HepG2 (cell line): ENCODE measurements at regions not wholly inside any gene's neighbourhood (a gene's known extent, or its start where the extent isn't known, plus 50 kb on each side); places are given as distances from the start of the nearest gene placed in this dataset.

Source experiments
- ATAC-seq: fragments of 200-7000 bp; cut with Tn5 transposase; 3 replicates; pipeline ENCODE4 v1.9.1; 2020; ENCODE audit warnings: mild to moderate bottlenecking, moderate library complexity
- BruUV-seq: library from RNA; stranded (reverse); fragments of 400-500 nt; replicated peaks from 2 replicates; lab custom pipeline; 2021; lab: Mats Ljungman, UMichigan
- CTCF ChIA-PET: fragments of 300-600 bp; formaldehyde crosslinking; extraction: SDS; loops from one replicate; lab custom pipeline; 2021; ENCODE audit warnings: low total read pairs, inconsistent platforms, low intra/inter-chr PET ratio; lab: Yijun Ruan, JAX
- POLR2A ChIA-PET: fragments of 350-600 bp; sonication (Branson Sonifier 250); formaldehyde crosslinking; loops from one replicate; lab custom pipeline; 2020; ENCODE audit warnings: antibody characterized with exemption, inconsistent platforms; lab: Yijun Ruan, JAX
- DNase-seq: peaks from one replicate; pipeline ENCODE4 v3.0.0-alpha.2; 2015; ENCODE audit warnings: low spot score
- FAIRE-seq: peaks from 3 replicates; lab custom pipeline; 2011; peaks lifted over from hg19 to GRCh38; lab: Jason Lieb, UNC
- H2AFZ ChIP-seq: one replicate; pipeline ENCODE4 v1.6.1; 2011; ENCODE audit warnings: low read length, inconsistent platforms
- H3K27ac ChIP-seq: fragments of 300-600 bp; 3 replicates; pipeline ENCODE4 v1.8.0; 2011; ENCODE audit warnings: mixed run types, mild to moderate bottlenecking, mixed read lengths, low read length, inconsistent platforms; ENCODE audit not compliant: insufficient read depth; ENCODE audit errors: extremely low read length
- H3K27me3 ChIP-seq, 2 experiments: fragments of 200-600 bp in 1 of 2; 2 replicates in 1 of 2; 3 replicates in 1 of 2; pipeline versions ENCODE4 v1.6.0 to v1.8.0; 2011; ENCODE audit warnings: low read length in 2 of 2, mild to moderate bottlenecking in 2 of 2, moderate library complexity in 2 of 2, inconsistent platforms in 1 of 2; ENCODE audit not compliant: insufficient read depth in 2 of 2, control insufficient read depth in 1 of 2
- H3K36me3 ChIP-seq, 2 experiments: fragments of 200-600 bp in 1 of 2; replicated peaks in 1 of 2; 2 replicates in 1 of 2; 3 replicates in 1 of 2; pipeline versions ENCODE4 v1.5.1 to v1.8.0; 2011; ENCODE audit warnings: low read length in 2 of 2, inconsistent platforms in 1 of 2; ENCODE audit not compliant: insufficient read depth in 2 of 2, control insufficient read depth in 1 of 2
- H3K4me1 ChIP-seq: 2 replicates; pipeline ENCODE4 v1.5.1; 2012; ENCODE audit warnings: low read length, inconsistent platforms; ENCODE audit not compliant: insufficient read depth
- H3K4me2 ChIP-seq: 2 replicates; pipeline ENCODE4 v1.6.0; 2011; ENCODE audit warnings: low read depth, low read length, inconsistent platforms
- H3K4me3 ChIP-seq, 3 experiments: fragments of 200-600 bp in 1 of 3; sonication (generic), shearing (Covaris generic) in 1 of 3; replicated peaks in 1 of 3; 2 replicates each; pipeline ENCODE4 v1.5.1; 2011 to 2016; ENCODE audit warnings: low read length in 3 of 3, inconsistent platforms in 2 of 3, low read depth in 2 of 3, mild to moderate bottlenecking in 2 of 3, control low read depth in 1 of 3, mixed read lengths in 1 of 3; ENCODE audit not compliant: insufficient read depth in 1 of 3
- H3K79me2 ChIP-seq: one replicate; pipeline ENCODE4 v1.6.1; 2011; ENCODE audit warnings: low read length, inconsistent platforms; ENCODE audit not compliant: insufficient read depth
- H3K9ac ChIP-seq: 2 replicates; pipeline ENCODE4 v1.6.0; 2011; ENCODE audit warnings: mild to moderate bottlenecking, low read depth, low read length, inconsistent platforms; ENCODE audit not compliant: insufficient read depth
- H3K9me3 ChIP-seq: 2 replicates; pipeline ENCODE4 v1.5.1; 2012; ENCODE audit warnings: mild to moderate bottlenecking, low read length
- H4K20me1 ChIP-seq: 2 replicates; pipeline ENCODE4 v1.6.0; 2011; ENCODE audit warnings: inconsistent platforms, mild to moderate bottlenecking, low read length, moderate library complexity; ENCODE audit not compliant: insufficient read depth
- BRCA1 ChIP-seq: sonication (generic); formaldehyde crosslinking; IDR thresholded peaks from 2 replicates; pipeline ENCODE4 v1.4.0; 2020; ENCODE audit warnings: missing genetic modification reagents
- GMEB2 ChIP-seq: IDR thresholded peaks from 2 replicates; pipeline ENCODE4 v1.6.1; 2016; ENCODE audit warnings: missing biosample characterization, missing genetic modification reagents, low read depth
- NR2F1 ChIP-seq, 2 experiments: fragments of 450-650 bp in 1 of 2; formaldehyde crosslinking in 1 of 2; IDR thresholded peaks; 2 replicates each; pipeline versions ENCODE4 v1.5.0 to v1.6.1; 2016 to 2020; ENCODE audit warnings: mild to moderate bottlenecking in 1 of 2, missing compliant biosample characterization in 1 of 2, missing genetic modification reagents in 1 of 2, moderate library complexity in 1 of 2
- PREB ChIP-seq: sonication (generic); formaldehyde crosslinking; IDR thresholded peaks from 2 replicates; pipeline ENCODE4 v1.4.0; 2020; ENCODE audit warnings: missing genetic modification reagents
- RXRB ChIP-seq: IDR thresholded peaks from 2 replicates; pipeline ENCODE4 v1.6.1; 2016; ENCODE audit warnings: borderline replicate concordance, missing genetic modification reagents, missing compliant biosample characterization
- ZNF484 ChIP-seq: sonication (generic); formaldehyde crosslinking; IDR thresholded peaks from 2 replicates; pipeline ENCODE4 v1.5.1; 2020; ENCODE audit warnings: mild to moderate bottlenecking, low read depth, missing genetic modification reagents, borderline replicate concordance
- ZNF496 ChIP-seq: sonication (generic); formaldehyde crosslinking; IDR thresholded peaks from 2 replicates; pipeline ENCODE4 v1.8.1; 2023; ENCODE audit warnings: mild to moderate bottlenecking, moderate library complexity, missing genetic modification reagents; ENCODE audit not compliant: insufficient replicate concordance
- ZNF598 ChIP-seq: sonication (generic); formaldehyde crosslinking; IDR thresholded peaks from 2 replicates; pipeline ENCODE4 v1.5.1; 2020; ENCODE audit warnings: mild to moderate bottlenecking, missing genetic modification reagents, borderline replicate concordance
- ZNF761 ChIP-seq: sonication (generic); formaldehyde crosslinking; conservative IDR thresholded peaks from 2 replicates; pipeline ENCODE4 v1.4.0; 2020; ENCODE audit warnings: mild to moderate bottlenecking, missing genetic modification reagents
- WGBS: methylation state at CpG from one replicate; pipeline ENCODE4 v1.1.6; 2017; ENCODE audit warnings: low lambda C conversion rate; 5-methylcytosine and 5-hydroxymethylcytosine counted together
- in situ Hi-C: cut with HindIII; loops from 2 replicates; pipeline ENCODE4 v1.10.0; 2017; ENCODE audit warnings: low pct_unique_long_range_greater_than_20kb; ENCODE audit not compliant: extremely low pct_ligation_motif_present
- intact Hi-C: fragments of 100-400 bp; cut with micrococcal nuclease; formaldehyde crosslinking; loops from one replicate; pipeline ENCODE4 v1.10.0; 2022; ENCODE audit not compliant: unreplicated experiment
- TF ChIP-seq, protein P1 (sequence below): IDR thresholded peaks from 2 replicates; pipeline ENCODE4 v1.4.0; 2020; ENCODE audit warnings: mild to moderate bottlenecking, missing genetic modification reagents
- TF ChIP-seq, protein P2 (sequence below): sonication (generic); formaldehyde crosslinking; IDR thresholded peaks from 2 replicates; pipeline ENCODE4 v1.4.0; 2020; ENCODE audit warnings: mild to moderate bottlenecking, missing genetic modification reagents

- TF ChIP-seq, protein P1, sequence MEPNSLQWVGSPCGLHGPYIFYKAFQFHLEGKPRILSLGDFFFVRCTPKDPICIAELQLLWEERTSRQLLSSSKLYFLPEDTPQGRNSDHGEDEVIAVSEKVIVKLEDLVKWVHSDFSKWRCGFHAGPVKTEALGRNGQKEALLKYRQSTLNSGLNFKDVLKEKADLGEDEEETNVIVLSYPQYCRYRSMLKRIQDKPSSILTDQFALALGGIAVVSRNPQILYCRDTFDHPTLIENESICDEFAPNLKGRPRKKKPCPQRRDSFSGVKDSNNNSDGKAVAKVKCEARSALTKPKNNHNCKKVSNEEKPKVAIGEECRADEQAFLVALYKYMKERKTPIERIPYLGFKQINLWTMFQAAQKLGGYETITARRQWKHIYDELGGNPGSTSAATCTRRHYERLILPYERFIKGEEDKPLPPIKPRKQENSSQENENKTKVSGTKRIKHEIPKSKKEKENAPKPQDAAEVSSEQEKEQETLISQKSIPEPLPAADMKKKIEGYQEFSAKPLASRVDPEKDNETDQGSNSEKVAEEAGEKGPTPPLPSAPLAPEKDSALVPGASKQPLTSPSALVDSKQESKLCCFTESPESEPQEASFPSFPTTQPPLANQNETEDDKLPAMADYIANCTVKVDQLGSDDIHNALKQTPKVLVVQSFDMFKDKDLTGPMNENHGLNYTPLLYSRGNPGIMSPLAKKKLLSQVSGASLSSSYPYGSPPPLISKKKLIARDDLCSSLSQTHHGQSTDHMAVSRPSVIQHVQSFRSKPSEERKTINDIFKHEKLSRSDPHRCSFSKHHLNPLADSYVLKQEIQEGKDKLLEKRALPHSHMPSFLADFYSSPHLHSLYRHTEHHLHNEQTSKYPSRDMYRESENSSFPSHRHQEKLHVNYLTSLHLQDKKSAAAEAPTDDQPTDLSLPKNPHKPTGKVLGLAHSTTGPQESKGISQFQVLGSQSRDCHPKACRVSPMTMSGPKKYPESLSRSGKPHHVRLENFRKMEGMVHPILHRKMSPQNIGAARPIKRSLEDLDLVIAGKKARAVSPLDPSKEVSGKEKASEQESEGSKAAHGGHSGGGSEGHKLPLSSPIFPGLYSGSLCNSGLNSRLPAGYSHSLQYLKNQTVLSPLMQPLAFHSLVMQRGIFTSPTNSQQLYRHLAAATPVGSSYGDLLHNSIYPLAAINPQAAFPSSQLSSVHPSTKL (CRISPR knock-in tag), result no peak
Observed at GRCh38 chr15:69781411-69782125, 316.1 kb downstream of the TLE3 start (continued).

GRCh38 chr15:69782139-69782658 is 315.5 kb downstream of the TLE3 start:
- Histone ChIP-seq H3K27me3 (peaks cover 0 to 10% of the 10 kb centered on the region in 2 experiments; a peak in 2 of 5 replicates), H3K4me2 (no peak overlapping the region), H4K20me1 (no peaks in the 10 kb centered on the region), H3K27ac (no peak overlapping the region), H3K4me3 (no peak overlapping the region), H2AFZ (no peak overlapping the region), H3K4me1 (peaks cover 6% of the 10 kb centered on the region; the same call in 1 of the 2 replicates), H3K36me3 (no peaks in the 10 kb centered on the region), H3K79me2 (no peaks in the 10 kb centered on the region), H3K9ac (no peak overlapping the region), H3K9me3 (no peaks in the 10 kb centered on the region)
- in situ Hi-C loops (no loop called here), intact Hi-C loops (no loop called here)
- BruUV-seq, result no TSS peak
- ATAC-seq (no peak), FAIRE-seq (no peak), DNase-seq (no peak)
- ChIA-PET POLR2A (no interaction called here), CTCF (no interaction called here)
- no peak for TF ChIP-seq BRCA1 (CRISPR knock-in tag)
- TF ChIP-seq, protein P2, sequence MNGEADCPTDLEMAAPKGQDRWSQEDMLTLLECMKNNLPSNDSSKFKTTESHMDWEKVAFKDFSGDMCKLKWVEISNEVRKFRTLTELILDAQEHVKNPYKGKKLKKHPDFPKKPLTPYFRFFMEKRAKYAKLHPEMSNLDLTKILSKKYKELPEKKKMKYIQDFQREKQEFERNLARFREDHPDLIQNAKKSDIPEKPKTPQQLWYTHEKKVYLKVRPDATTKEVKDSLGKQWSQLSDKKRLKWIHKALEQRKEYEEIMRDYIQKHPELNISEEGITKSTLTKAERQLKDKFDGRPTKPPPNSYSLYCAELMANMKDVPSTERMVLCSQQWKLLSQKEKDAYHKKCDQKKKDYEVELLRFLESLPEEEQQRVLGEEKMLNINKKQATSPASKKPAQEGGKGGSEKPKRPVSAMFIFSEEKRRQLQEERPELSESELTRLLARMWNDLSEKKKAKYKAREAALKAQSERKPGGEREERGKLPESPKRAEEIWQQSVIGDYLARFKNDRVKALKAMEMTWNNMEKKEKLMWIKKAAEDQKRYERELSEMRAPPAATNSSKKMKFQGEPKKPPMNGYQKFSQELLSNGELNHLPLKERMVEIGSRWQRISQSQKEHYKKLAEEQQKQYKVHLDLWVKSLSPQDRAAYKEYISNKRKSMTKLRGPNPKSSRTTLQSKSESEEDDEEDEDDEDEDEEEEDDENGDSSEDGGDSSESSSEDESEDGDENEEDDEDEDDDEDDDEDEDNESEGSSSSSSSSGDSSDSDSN (CRISPR knock-in tag), result no peak
- TF ChIP-seq ZNF761 (CRISPR knock-in tag), result no peak
- TF ChIP-seq ZNF496 (CRISPR knock-in tag), result no peak
- TF ChIP-seq ZNF598 (CRISPR knock-in tag), result no peak
- no peak for TF ChIP-seq GMEB2 (CRISPR knock-in tag)
- no peak for TF ChIP-seq ZNF484 (CRISPR knock-in tag)
- no peak for TF ChIP-seq RXRB (CRISPR knock-in tag)
- TF ChIP-seq PREB (CRISPR knock-in tag), result no peak
- no peak for TF ChIP-seq NR2F1 (CRISPR knock-in tag; IDR thresholded peaks at IDR 0.05)
- WGBS, result 20% methylated on average over 1 of the region's 1 CpG
